ENCODE measurements at regions not wholly inside any gene's neighbourhood (a gene's known extent, or its start where the extent isn't known, plus 50 kb on each side); places are given as distances from the start of the nearest gene placed in this dataset.

DNA sequence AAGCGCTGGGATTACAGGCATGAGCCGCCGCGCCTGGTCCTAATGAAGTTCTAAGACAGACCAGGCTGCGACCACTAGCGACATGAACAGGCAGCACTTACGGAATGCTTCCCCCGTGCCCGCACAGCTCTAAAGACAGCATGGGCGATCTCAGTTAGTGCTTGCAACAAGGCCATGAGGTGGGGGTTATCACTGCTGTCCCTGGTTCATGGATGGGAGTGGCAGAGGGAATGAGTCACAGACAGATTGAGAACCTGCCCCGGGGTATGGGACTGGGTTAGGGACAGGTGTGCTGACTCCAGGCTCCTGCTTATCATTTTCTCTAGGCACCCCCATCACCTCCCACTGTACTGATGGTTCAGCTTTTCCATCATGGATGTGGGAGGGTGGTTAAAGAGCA lies 160.9 kb downstream of the VRK1 start:
- no peak overlapping the region for H2AK9ac ChIP-seq (replicated peaks; ENCODE audit: low read depth, low read length, poor library complexity)
- H3K4me3 ChIP-seq (ENCODE audit: insufficient read depth, low read depth, low read length), result no peak overlapping the region
- no peak overlapping the region for H3K9ac ChIP-seq (ENCODE audit: low read depth, low read length)
- H3K9me3 ChIP-seq (ENCODE audit: control insufficient read depth, insufficient read depth, low read length), result peaks cover 43% of the 10 kb centered on the region
- no peak overlapping the region for H4K91ac ChIP-seq (ENCODE audit: insufficient read depth, low read depth, low read length)
- no peak overlapping the region for H3K56ac ChIP-seq (ENCODE audit: extremely low read depth, insufficient read depth, low read length)
- no peaks in the 10 kb centered on the region for H3K79me1 ChIP-seq (ENCODE audit: low read depth in 1 of 2, low read length in 2 of 2)
- H2BK5ac ChIP-seq (ENCODE audit: low read depth, low read length, poor library complexity, severe bottlenecking), result no peak overlapping the region
- H2BK15ac ChIP-seq (ENCODE audit: low read depth, low read length), result no peak overlapping the region
- H4K5ac ChIP-seq (ENCODE audit: low read depth, low read length), result no peak overlapping the region
- H3K4me1 ChIP-seq (ENCODE audit: control insufficient read depth, insufficient read depth, low read length), result no peaks in the 10 kb centered on the region
- no peak overlapping the region for H3K4ac ChIP-seq (ENCODE audit: low read depth, low read length)
- H2BK120ac ChIP-seq (ENCODE audit: low read depth, low read length), result no peak overlapping the region
- ChIA-PET POLR2A (ENCODE audit: unreplicated experiment) (no interaction called here), CTCF (interaction anchor here (0.7 kb wide), 1 partner anchor 17 kb away, joined by 3 read pairs; no protein-coding TSS in a partner anchor)
- H4K20me1 ChIP-seq (ENCODE audit: insufficient read depth, low read length), result no peaks in the 10 kb centered on the region
- dilution Hi-C loops (cut with HindIII; ENCODE audit: low sequenced_read_pairs, unreplicated experiment), result no loop called here
- H3K14ac ChIP-seq (replicated peaks; ENCODE audit: low read depth, low read length), result no peak overlapping the region
- no peak overlapping the region for H3K27ac ChIP-seq (ENCODE audit: insufficient read depth, low read length)
- H3K4me2 ChIP-seq (ENCODE audit: low read depth, low read length), result no peak overlapping the region
- H3K23ac ChIP-seq (ENCODE audit: low read depth, low read length), result no peak overlapping the region
- ATAC-seq (ENCODE audit: low read depth), result no peak
- H4K8ac ChIP-seq (ENCODE audit: low read depth in 2 of 2, low read length in 2 of 2), result no peak overlapping the region
- no peak for TF ChIP-seq FOS (IDR thresholded peaks at IDR 0.05; ENCODE audit: low read depth, low read length)
- TF ChIP-seq POLR2A (IDR thresholded peaks at IDR 0.05; ENCODE audit: low read depth, low read length), result no peak
- TF ChIP-seq RCOR1 (IDR thresholded peaks at IDR 0.05; ENCODE audit: insufficient replicate concordance, low read length), result no peak
- TF ChIP-seq, protein P1, sequence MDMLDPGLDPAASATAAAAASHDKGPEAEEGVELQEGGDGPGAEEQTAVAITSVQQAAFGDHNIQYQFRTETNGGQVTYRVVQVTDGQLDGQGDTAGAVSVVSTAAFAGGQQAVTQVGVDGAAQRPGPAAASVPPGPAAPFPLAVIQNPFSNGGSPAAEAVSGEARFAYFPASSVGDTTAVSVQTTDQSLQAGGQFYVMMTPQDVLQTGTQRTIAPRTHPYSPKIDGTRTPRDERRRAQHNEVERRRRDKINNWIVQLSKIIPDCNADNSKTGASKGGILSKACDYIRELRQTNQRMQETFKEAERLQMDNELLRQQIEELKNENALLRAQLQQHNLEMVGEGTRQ (IDR thresholded peaks at IDR 0.05; ENCODE audit: low read depth, low read length), result no peak
- H3K36me3 ChIP-seq (ENCODE audit: control insufficient read depth, insufficient read depth, low read length), result no peaks in the 10 kb centered on the region
- no peak overlapping the region for H2AFZ ChIP-seq (replicated peaks; ENCODE audit: low read length, poor library complexity)
- WGBS, 2 experiments (ENCODE audit: extremely low coverage in 2 of 2, insufficient read length in 1 of 2), result 95% methylated on average over 9 of the region's 11 CpGs; no CpG with 5 or more reads in 1 of the 2 experiments
- no peak overlapping the region for H3K18ac ChIP-seq (ENCODE audit: low read depth, low read length)
- in situ Hi-C loops (cut with MboI; ENCODE audit: low sequenced_read_pairs), result no loop called here
- no peaks in the 10 kb centered on the region for H3K27me3 ChIP-seq (ENCODE audit: control insufficient read depth, insufficient read depth, low read length)
- intact Hi-C loops (cut with micrococcal nuclease), result no loop called here
- H3K9me1 ChIP-seq (ENCODE audit: insufficient read depth, low read length), result no peaks in the 10 kb centered on the region
- DNase-seq, result no peak
- BruUV-seq (replicated peaks), result no TSS peak
- no peak overlapping the region for H2AK5ac ChIP-seq (ENCODE audit: low read depth, low read length)
- no peak overlapping the region for H2BK20ac ChIP-seq (ENCODE audit: low read depth, low read length)

Data from IMR-90 (cell line).